ENCODE measurements at regions not wholly inside any gene's neighbourhood (a gene's known extent, or its start where the extent isn't known, plus 50 kb on each side); places are given as distances from the start of the nearest gene placed in this dataset.

- DNase-seq (ENCODE audit: low spot score) = no peak
- H3K4me1 Mint-ChIP-seq (ENCODE audit: unreplicated experiment) = no peaks in the 10 kb centered on the region
- no peaks in the 10 kb centered on the region for H3K27me3 Mint-ChIP-seq (ENCODE audit: unreplicated experiment)
- H3K4me3 Mint-ChIP-seq (ENCODE audit: unreplicated experiment) = no peak overlapping the region
- no peak for TF ChIP-seq CTCF (IDR thresholded peaks at IDR 0.05; ENCODE audit: unreplicated experiment)
- no peak overlapping the region for H3K27ac Mint-ChIP-seq (ENCODE audit: unreplicated experiment)
- H3K9me3 Mint-ChIP-seq (ENCODE audit: unreplicated experiment) = no peaks in the 10 kb centered on the region
- no peaks in the 10 kb centered on the region for H3K36me3 Mint-ChIP-seq (ENCODE audit: low read depth, unreplicated experiment)
These were observed 142.3 kb upstream of the TBX3 start for GRCh38 chr12:114826244-114826643.

GRCh38 chr12:114823724-114824123 is 139.7 kb upstream of the TBX3 start:
- no peak overlapping the region for H3K27ac Mint-ChIP-seq (ENCODE audit: unreplicated experiment)
- TF ChIP-seq CTCF (IDR thresholded peaks at IDR 0.05; ENCODE audit: unreplicated experiment) = no peak
- DNase-seq (ENCODE audit: low spot score) = no peak
- H3K36me3 Mint-ChIP-seq (ENCODE audit: low read depth, unreplicated experiment) = no peaks in the 10 kb centered on the region
- no peaks in the 10 kb centered on the region for H3K4me1 Mint-ChIP-seq (ENCODE audit: unreplicated experiment)
- H3K27me3 Mint-ChIP-seq (ENCODE audit: unreplicated experiment) = peaks cover 2% of the 10 kb centered on the region
- H3K9me3 Mint-ChIP-seq (ENCODE audit: unreplicated experiment) = no peaks in the 10 kb centered on the region
- no peak overlapping the region for H3K4me3 Mint-ChIP-seq (ENCODE audit: unreplicated experiment)

- H3K4me1 Mint-ChIP-seq (ENCODE audit: unreplicated experiment) = no peaks in the 10 kb centered on the region
- no peak overlapping the region for H3K27ac Mint-ChIP-seq (ENCODE audit: unreplicated experiment)
- peaks cover 2% of the 10 kb centered on the region for H3K27me3 Mint-ChIP-seq (ENCODE audit: unreplicated experiment)
- no peaks in the 10 kb centered on the region for H3K36me3 Mint-ChIP-seq (ENCODE audit: low read depth, unreplicated experiment)
- DNase-seq (ENCODE audit: low spot score) = no peak
- no peaks in the 10 kb centered on the region for H3K9me3 Mint-ChIP-seq (ENCODE audit: unreplicated experiment)
- no peak overlapping the region for H3K4me3 Mint-ChIP-seq (ENCODE audit: unreplicated experiment)
- TF ChIP-seq CTCF (IDR thresholded peaks at IDR 0.05; ENCODE audit: unreplicated experiment) = no peak
These were observed 137.6 kb upstream of the TBX3 start for GRCh38 chr12:114821570-114821969.

- no peak for DNase-seq (ENCODE audit: low spot score)
- H3K27me3 Mint-ChIP-seq (ENCODE audit: unreplicated experiment) = peaks cover 4% of the 10 kb centered on the region
- no peak overlapping the region for H3K4me3 Mint-ChIP-seq (ENCODE audit: unreplicated experiment)
- no peak overlapping the region for H3K27ac Mint-ChIP-seq (ENCODE audit: unreplicated experiment)
- no peaks in the 10 kb centered on the region for H3K9me3 Mint-ChIP-seq (ENCODE audit: unreplicated experiment)
- H3K36me3 Mint-ChIP-seq (ENCODE audit: low read depth, unreplicated experiment) = no peaks in the 10 kb centered on the region
- no peak for TF ChIP-seq CTCF (IDR thresholded peaks at IDR 0.05; ENCODE audit: unreplicated experiment)
- H3K4me1 Mint-ChIP-seq (ENCODE audit: unreplicated experiment) = no peaks in the 10 kb centered on the region
These were observed 136.8 kb upstream of the TBX3 start for GRCh38 chr12:114820796-114821195.

- H3K36me3 Mint-ChIP-seq (ENCODE audit: low read depth, unreplicated experiment) = no peaks in the 10 kb centered on the region
- no peak overlapping the region for H3K4me3 Mint-ChIP-seq (ENCODE audit: unreplicated experiment)
- H3K4me1 Mint-ChIP-seq (ENCODE audit: unreplicated experiment) = no peaks in the 10 kb centered on the region
- no peak overlapping the region for H3K27ac Mint-ChIP-seq (ENCODE audit: unreplicated experiment)
- H3K27me3 Mint-ChIP-seq (ENCODE audit: unreplicated experiment) = peaks cover 4% of the 10 kb centered on the region
- no peaks in the 10 kb centered on the region for H3K9me3 Mint-ChIP-seq (ENCODE audit: unreplicated experiment)
- TF ChIP-seq CTCF (IDR thresholded peaks at IDR 0.05; ENCODE audit: unreplicated experiment) = no peak
- DNase-seq (ENCODE audit: low spot score) = no peak
These were observed 133.8 kb upstream of the TBX3 start for GRCh38 chr12:114817571-114818425.
